Fibroblast of the aortic adventitia (primary cell): ENCODE measurements at regions not wholly inside any gene's neighbourhood (a gene's known extent, or its start where the extent isn't known, plus 50 kb on each side); places are given as distances from the start of the nearest gene placed in this dataset.

Source experiments
- DNase-seq: peaks from one replicate; pipeline ENCODE4 v3.0.0-alpha.2; 2010; ENCODE audit warnings: low read depth
- H3K4me3 ChIP-seq: 2 replicates; pipeline ENCODE4 v1.5.1; 2011; ENCODE audit warnings: low read depth, mild to moderate bottlenecking, control low read depth, low read length, moderate library complexity
- TF ChIP-seq, protein P1 (sequence below): IDR thresholded peaks from 2 replicates; pipeline ENCODE4 v1.5.1; 2011; ENCODE audit warnings: mild to moderate bottlenecking, low read length, control low read depth, inconsistent platforms; ENCODE audit not compliant: insufficient read depth

DNA sequence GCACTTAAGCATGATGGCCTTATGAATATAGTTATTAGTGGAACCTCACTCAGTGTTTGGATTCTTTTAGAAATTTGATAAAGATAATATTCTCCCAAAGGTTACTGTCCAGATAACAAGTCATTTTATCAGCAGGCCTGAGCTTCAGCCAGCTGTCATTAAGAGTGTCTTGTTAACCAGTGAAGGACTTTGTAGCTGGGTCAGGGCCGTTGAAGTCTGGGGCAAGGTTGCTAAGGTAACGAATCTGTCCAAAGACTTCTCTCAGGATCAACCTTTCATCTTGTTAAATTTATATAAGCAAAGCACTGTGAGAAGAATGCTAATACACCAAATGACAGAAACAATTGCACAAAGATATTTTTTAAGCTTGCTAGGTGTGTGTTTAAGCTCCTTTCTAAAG is 271.3 kb upstream of the TMPO start:
- TF ChIP-seq, protein P1, sequence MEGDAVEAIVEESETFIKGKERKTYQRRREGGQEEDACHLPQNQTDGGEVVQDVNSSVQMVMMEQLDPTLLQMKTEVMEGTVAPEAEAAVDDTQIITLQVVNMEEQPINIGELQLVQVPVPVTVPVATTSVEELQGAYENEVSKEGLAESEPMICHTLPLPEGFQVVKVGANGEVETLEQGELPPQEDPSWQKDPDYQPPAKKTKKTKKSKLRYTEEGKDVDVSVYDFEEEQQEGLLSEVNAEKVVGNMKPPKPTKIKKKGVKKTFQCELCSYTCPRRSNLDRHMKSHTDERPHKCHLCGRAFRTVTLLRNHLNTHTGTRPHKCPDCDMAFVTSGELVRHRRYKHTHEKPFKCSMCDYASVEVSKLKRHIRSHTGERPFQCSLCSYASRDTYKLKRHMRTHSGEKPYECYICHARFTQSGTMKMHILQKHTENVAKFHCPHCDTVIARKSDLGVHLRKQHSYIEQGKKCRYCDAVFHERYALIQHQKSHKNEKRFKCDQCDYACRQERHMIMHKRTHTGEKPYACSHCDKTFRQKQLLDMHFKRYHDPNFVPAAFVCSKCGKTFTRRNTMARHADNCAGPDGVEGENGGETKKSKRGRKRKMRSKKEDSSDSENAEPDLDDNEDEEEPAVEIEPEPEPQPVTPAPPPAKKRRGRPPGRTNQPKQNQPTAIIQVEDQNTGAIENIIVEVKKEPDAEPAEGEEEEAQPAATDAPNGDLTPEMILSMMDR: no peak
- DNase-seq: no peak

DNA sequence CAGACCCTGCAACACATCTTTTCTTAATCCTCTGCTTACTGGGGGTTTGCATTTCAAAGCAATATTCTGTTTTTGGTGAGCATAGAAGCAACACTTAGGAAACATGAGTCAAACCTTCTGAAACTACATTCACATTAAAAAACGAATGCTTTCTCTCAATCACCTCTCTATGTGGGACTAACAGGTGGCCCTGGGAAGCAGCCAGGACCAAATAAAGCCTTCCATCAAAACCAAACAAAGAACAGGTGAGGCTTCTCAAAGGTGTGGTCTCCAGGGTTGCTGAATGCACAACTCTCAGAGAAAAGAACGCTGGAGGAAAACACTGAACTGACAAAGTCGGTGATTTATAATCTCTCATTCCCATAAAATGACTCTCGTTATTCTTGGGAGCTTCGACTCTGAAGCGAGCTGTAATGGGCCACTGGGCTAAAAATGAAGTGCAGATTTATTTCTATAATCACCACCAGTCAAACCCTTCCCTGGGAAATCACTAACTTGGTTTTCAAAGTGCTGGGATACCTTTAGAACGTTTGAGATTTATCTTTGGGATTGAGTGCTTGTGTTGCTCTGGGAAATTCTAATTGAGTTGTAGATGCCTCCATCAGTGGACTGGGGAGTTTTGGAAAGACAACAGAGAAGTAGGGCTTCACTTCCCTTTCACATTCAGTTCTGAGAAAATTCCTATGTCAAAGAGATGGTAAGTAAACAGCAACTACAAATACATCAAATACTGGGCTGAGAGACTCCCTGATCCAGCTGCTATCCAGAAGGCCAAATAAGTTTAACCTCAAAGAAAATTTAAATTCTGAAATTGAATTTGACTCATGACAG is 262.0 kb upstream of the TMPO start:
- no peak overlapping the region for H3K4me3 ChIP-seq
- no peak for DNase-seq
- TF ChIP-seq, protein P1: no peak

More for the DNA sequence above, 271.3 kb upstream of the TMPO start:
- no peak overlapping the region for H3K4me3 ChIP-seq

DNA sequence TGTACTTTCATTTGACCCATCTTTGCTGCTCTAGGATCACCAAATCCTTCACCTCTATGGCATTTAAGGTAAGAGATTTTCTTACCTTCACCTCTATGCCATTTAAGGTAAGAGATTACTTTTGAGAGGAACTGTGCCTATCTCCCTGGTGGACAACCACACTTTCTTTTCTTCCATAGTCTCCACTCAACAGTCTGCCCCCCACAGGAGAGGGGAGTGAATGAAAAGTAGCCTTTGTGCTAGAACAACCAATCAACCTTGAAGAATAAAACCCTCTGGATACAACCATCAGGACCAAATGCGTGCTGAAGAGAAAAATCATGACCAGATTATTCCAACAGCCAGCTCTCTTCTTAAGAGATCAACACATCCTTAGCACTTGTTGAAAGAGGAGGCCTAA is 258.6 kb upstream of the TMPO start:
- TF ChIP-seq, protein P1: no peak
- DNase-seq: no peak
- no peak overlapping the region for H3K4me3 ChIP-seq

DNA sequence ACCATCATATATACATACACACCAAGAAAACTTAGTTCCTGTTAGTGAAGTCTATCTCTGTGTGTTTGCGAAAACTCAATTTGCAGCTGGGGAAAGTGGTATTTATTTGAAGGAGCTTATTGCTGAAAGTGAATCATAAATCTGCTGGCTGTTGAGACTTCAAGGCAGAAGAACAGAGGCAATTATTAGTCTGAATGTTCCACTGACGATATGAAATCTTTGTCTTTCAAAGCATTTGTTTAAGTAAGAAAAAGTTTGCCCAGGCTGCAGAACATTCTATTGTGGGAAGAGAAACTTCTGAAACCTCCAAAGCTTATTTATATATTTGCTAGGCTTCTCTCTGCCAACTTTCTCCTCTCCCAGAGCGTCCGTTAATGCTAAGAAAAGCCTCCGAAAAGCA is 255.7 kb upstream of the TMPO start:
- no peak for DNase-seq
- TF ChIP-seq, protein P1: no peak

DNA sequence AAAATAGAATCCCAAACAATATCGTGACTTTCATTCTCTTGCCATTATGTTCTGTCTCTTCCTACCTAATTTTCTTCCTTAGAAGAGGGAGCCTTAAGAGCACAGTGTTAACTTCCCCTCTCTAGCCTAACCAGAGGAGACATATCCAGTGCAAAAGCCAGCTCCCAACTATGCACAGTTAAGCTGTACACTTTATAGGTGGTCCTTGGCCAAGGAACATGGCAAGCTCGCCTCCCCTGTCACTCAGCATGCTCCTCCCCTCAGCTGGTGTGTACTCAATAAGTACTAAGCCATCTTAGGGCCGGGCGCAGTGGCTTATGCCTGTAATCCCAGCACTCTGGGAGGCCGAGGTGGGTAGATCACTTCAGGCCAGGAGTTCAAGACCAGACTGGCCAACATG is 255.1 kb upstream of the TMPO start:
- TF ChIP-seq, protein P1: no peak
- no peak for DNase-seq
- no peak overlapping the region for H3K4me3 ChIP-seq

More for the DNA sequence above, 255.7 kb upstream of the TMPO start:
- H3K4me3 ChIP-seq: no peak overlapping the region

DNA sequence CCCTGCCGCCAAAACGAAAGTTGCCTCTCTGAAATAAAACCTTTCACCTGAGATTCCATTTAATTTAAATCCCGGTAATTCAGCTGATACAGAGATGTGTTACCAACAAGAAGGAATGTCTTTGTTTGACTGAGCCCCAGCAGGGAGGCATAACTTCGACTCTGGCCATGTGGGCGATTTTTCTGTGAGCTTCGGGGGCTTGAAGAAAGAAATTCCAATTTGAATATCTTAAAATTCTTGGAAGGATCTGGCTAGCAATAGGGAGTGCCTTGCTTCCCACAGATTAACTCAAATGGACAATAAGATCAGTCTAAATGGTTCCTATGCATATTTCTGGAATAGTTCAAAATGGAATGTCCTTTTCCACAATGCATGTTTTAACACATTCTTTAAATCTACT is 252.5 kb upstream of the TMPO start:
- no peak for DNase-seq
- TF ChIP-seq, protein P1: no peak
- H3K4me3 ChIP-seq: no peak overlapping the region
